ENCODE measurements at regions not wholly inside any gene's neighbourhood (a gene's known extent, or its start where the extent isn't known, plus 50 kb on each side); places are given as distances from the start of the nearest gene placed in this dataset.

DNA sequence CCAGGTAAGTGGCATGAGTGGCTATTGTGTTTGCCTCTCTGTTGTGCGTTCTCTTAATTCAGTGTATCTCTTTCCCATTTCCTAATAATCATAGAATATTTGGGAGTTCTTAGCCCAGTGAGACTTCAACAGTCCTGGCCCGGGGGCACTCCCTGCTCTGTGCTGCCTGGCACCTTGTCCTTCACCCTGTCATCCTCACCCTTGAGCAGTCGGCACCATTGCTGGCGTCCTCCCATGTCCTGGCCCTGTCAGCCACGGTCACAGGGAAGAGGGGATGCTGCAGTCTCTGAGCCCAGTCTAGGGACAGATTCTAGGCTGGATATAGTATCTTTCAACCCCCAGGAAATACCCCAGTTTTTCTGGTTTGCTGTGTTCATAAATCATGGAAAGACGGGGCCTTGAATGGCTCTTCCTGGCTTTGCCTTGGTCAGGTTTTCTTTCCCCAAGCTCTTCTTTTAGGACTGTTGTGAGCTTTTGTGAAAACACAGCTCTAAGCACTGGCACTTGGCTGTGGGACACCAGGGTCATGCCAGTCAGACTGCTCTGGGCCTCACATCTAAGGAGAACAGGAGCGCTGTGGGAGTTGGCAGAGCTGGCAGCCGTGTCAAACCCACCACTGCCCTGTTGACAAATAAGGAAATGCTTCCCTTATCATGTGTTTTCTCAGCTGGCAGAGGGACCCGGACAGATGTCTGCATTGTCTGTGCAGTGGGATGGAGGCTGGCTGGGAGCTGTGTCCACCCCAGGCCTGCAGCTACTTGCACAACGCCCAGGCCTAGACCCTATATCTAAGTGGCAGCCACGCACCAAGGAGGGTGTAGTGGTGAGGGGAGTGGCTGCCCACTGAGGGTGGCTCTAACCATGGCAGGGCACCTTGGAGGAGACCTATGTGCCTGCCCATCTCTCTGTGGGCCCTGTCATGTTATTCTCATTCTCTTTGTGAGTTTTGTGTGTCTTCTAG lies 378.6 kb downstream of the ICE1 start:
- H2BK5ac ChIP-seq (ENCODE audit: low read depth, low read length), result no peak overlapping the region
- no peaks in the 10 kb centered on the region for H3K27me3 ChIP-seq (replicated peaks in 1 of 4; ENCODE audit: control insufficient read depth in 3 of 4, extremely low read depth in 1 of 4, insufficient read depth in 3 of 4, low read length in 3 of 4)
- no peaks in the 10 kb centered on the region for H3K79me2 ChIP-seq (ENCODE audit: control insufficient read depth in 1 of 2, insufficient read depth in 2 of 2, low read length in 2 of 2)
- WGBS, 2 experiments (ENCODE audit: extremely low coverage in 1 of 2, insufficient coverage in 1 of 2, insufficient read length in 1 of 2, insufficient replicate concordance in 2 of 2, low coverage in 1 of 2, low lambda C conversion rate in 2 of 2, missing lambda C conversion rate in 1 of 2), result 80% methylated on average over 10 of the region's 11 CpGs; no CpG with 5 or more reads in 1 of the 2 experiments
- H4K8ac ChIP-seq (ENCODE audit: extremely low read depth, insufficient read depth, low read length), result no peak overlapping the region
- no peaks in the 10 kb centered on the region for H4K20me1 ChIP-seq (replicated peaks in 1 of 2; ENCODE audit: control insufficient read depth in 1 of 2, insufficient read depth in 2 of 2, low read length in 2 of 2)
- FAIRE-seq, result no peak
- ChIA-PET CTCF (ENCODE audit: partially characterized antibody) (interaction anchor here (0.8 kb wide), 1 partner anchor 13 kb away, joined by 3 read pairs; no protein-coding TSS in a partner anchor), POLR2A (ENCODE audit: partially characterized antibody) (no interaction called here)
- H3K9ac ChIP-seq (replicated peaks in 1 of 4; ENCODE audit: extremely low read depth in 1 of 4, low read depth in 3 of 4, low read length in 3 of 4), result no peak overlapping the region
- no peak overlapping the region for H4K5ac ChIP-seq (ENCODE audit: insufficient read length, low read depth, low read length)
- H2BK120ac ChIP-seq (replicated peaks; ENCODE audit: low read depth, low read length), result no peak overlapping the region
- H2BK20ac ChIP-seq (ENCODE audit: low read length), result no peak overlapping the region
- no peak overlapping the region for H2BK12ac ChIP-seq (ENCODE audit: low read depth, low read length)
- no peak overlapping the region for H2AFZ ChIP-seq (ENCODE audit: low read length)
- H3K9me3 ChIP-seq (ENCODE audit: insufficient read depth in 2 of 2, low read depth in 1 of 2, low read length in 1 of 2), result no peaks in the 10 kb centered on the region
- H2AK5ac ChIP-seq (ENCODE audit: low read depth, low read length), result no peak overlapping the region
- no peak overlapping the region for H3K23ac ChIP-seq (ENCODE audit: insufficient read length)
- no peaks in the 10 kb centered on the region for H3K4me1 ChIP-seq (replicated peaks in 1 of 4; ENCODE audit: control insufficient read depth in 3 of 4, insufficient read depth in 4 of 4, low read length in 3 of 4)
- H3K4me2 ChIP-seq (ENCODE audit: insufficient read depth in 1 of 2, low read depth in 2 of 2, low read length in 2 of 2), result no peak overlapping the region
- H3K14ac ChIP-seq (ENCODE audit: insufficient read length), result no peak overlapping the region
- H3K4me3 ChIP-seq (ENCODE audit: extremely low read depth in 1 of 4, insufficient read depth in 2 of 4, low read depth in 3 of 4, low read length in 4 of 4), result no peak overlapping the region
- no peak overlapping the region for H3K4ac ChIP-seq (replicated peaks; ENCODE audit: insufficient read length, low read depth, low read length)
- DNase-seq (ENCODE audit: low read depth in 1 of 2, low spot score in 2 of 2), result peak in 1 of 2 experiments; percentile 11
- no peak overlapping the region for H2BK15ac ChIP-seq (ENCODE audit: low read length)
- H3K56ac ChIP-seq (replicated peaks; ENCODE audit: insufficient read length, low read depth, low read length), result no peak overlapping the region
- no peak overlapping the region for H4K91ac ChIP-seq (replicated peaks; ENCODE audit: insufficient read length, low read length)
- H3K79me1 ChIP-seq (ENCODE audit: low read depth, low read length), result no peaks in the 10 kb centered on the region
- no peaks in the 10 kb centered on the region for H3K23me2 ChIP-seq (ENCODE audit: low read depth, low read length)
- H3K36me3 ChIP-seq (ENCODE audit: control insufficient read depth in 2 of 4, insufficient read depth in 4 of 4, low read length in 3 of 4), result no peaks in the 10 kb centered on the region
- no peak overlapping the region for H3K18ac ChIP-seq (ENCODE audit: extremely low read depth, low read length)
- H3K27ac ChIP-seq (ENCODE audit: low read depth, low read length), result no peak overlapping the region
- TF ChIP-seq POLR2AphosphoS5 (IDR thresholded peaks at IDR 0.05; ENCODE audit: low read depth, low read length) (no peak), BCL11A (IDR thresholded peaks at IDR 0.05; ENCODE audit: low read depth in 2 of 2, low read length in 2 of 2) (no peak), NANOG (IDR thresholded peaks at IDR 0.05; ENCODE audit: insufficient read depth, low read depth, low read length, poor library complexity, severe bottlenecking) (no peak), CBX5 (IDR thresholded peaks at IDR 0.05; ENCODE audit: low read depth, low read length) (no peak), HDAC6 (IDR thresholded peaks at IDR 0.05; ENCODE audit: low read depth, low read length) (no peak), CEBPB (IDR thresholded peaks at IDR 0.05; ENCODE audit: low read depth, low read length) (no peak)

Data from H1 (cell line).